ENCODE measurements at regions not wholly inside any gene's neighbourhood (a gene's known extent, or its start where the extent isn't known, plus 50 kb on each side); places are given as distances from the start of the nearest gene placed in this dataset.

GRCh38 chr6:78589436-78589835 is 277.9 kb upstream of the IRAK1BP1 start:
- Histone ChIP-seq H3K27ac (ENCODE audit: low read depth in 1 of 2, low read length in 2 of 2) (no peak overlapping the region), H3K36me3 (ENCODE audit: control insufficient read depth in 4 of 4, insufficient read depth in 3 of 4, low read depth in 1 of 4, low read length in 3 of 4) (no peaks in the 10 kb centered on the region), H3K27me3 (ENCODE audit: control insufficient read depth in 4 of 4, insufficient read depth in 4 of 4, low read length in 3 of 4) (no peaks in the 10 kb centered on the region), H3K9ac (ENCODE audit: low read depth in 1 of 2, low read length in 2 of 2) (no peak overlapping the region), H3K4me3 (ENCODE audit: low read depth in 1 of 3, low read length in 3 of 3) (no peak overlapping the region), H3K4me1 (ENCODE audit: control insufficient read depth in 4 of 4, insufficient read depth in 4 of 4, low read length in 3 of 4) (no peaks in the 10 kb centered on the region), H3K9me3 (ENCODE audit: control insufficient read depth in 4 of 4, low read length in 3 of 4) (no peaks in the 10 kb centered on the region)
- TF ChIP-seq RAD21 (IDR thresholded peaks at IDR 0.05) (no peak), RXRA (IDR thresholded peaks at IDR 0.05) (no peak), TAF1 (conservative IDR thresholded peaks at IDR 0.05) (no peak), HNF4G (IDR thresholded peaks at IDR 0.05) (no peak), REST (IDR thresholded peaks at IDR 0.05) (no peak), YY1 (IDR thresholded peaks at IDR 0.05) (no peak), NR2F2 (IDR thresholded peaks at IDR 0.05) (no peak), ZBTB33 (IDR thresholded peaks at IDR 0.05) (no peak), GABPA (IDR thresholded peaks at IDR 0.05 in 1 of 2, conservative IDR thresholded peaks at IDR 0.05 in 1 of 2) (no peak), EGR1 (IDR thresholded peaks at IDR 0.05; ENCODE audit: low read depth in 2 of 2) (no peak), JUND (IDR thresholded peaks at IDR 0.05) (no peak), FOXA2 (IDR thresholded peaks at IDR 0.05) (no peak), ATF3 (IDR thresholded peaks at IDR 0.05) (no peak), SP1 (IDR thresholded peaks at IDR 0.05) (no peak)
- DNase-seq (ENCODE audit: low spot score) = no peak
- 58% methylated on average over 1 of the region's 1 CpG for WGBS

DNA sequence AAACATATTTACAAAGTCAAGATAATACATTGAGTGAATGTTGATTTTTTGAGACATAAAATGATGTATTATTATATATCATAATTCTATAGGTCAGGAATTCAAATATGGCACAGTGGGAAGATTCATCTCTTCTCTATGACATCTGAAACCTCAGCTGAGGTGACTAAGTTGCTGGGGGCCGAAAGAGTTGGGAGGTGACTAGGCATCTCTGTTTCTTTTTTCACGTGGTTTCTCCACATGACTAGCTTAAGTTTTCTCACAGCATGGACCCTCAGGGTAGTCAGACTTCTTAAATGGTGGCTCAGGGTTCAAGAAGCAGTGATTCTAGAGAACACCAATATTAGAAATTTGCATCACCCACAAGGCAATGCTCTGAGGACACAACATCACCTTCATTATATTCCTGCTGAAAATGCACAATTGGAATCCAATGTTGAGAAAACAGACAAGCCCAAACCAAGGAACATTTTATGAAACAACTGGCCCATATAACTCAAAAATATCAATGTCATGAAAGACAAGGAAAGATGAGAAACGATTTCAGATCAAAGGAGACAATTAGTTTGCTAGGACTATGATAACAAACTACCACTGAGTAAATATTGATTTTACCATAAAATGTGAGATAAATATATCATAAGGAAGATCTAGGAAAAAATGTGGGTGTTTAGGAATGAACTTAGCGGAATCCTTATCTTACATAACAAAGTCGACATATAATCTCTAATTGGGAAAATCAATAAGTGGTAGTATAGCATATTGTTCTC is 273.3 kb upstream of the IRAK1BP1 start:
- no peak for TF ChIP-seq EGR1 (IDR thresholded peaks at IDR 0.05; ENCODE audit: low read depth in 2 of 2)
- TF ChIP-seq FOXA2 (IDR thresholded peaks at IDR 0.05) = no peak
- no peak for TF ChIP-seq SP1 (IDR thresholded peaks at IDR 0.05)
- TF ChIP-seq TAF1 (conservative IDR thresholded peaks at IDR 0.05) = no peak
- TF ChIP-seq MAX (IDR thresholded peaks at IDR 0.05) = no peak
- TF ChIP-seq HNF4G (IDR thresholded peaks at IDR 0.05) = no peak
- no peak for TF ChIP-seq ZBTB33 (IDR thresholded peaks at IDR 0.05)
- no peak for TF ChIP-seq GABPA (IDR thresholded peaks at IDR 0.05 in 1 of 2, conservative IDR thresholded peaks at IDR 0.05 in 1 of 2)
- no peak for TF ChIP-seq RAD21 (IDR thresholded peaks at IDR 0.05)
- TF ChIP-seq YY1 (IDR thresholded peaks at IDR 0.05) = no peak
- TF ChIP-seq JUND (IDR thresholded peaks at IDR 0.05) = no peak
- TF ChIP-seq HNF4A (conservative IDR thresholded peaks at IDR 0.05) = no peak
- TF ChIP-seq NR2F2 (IDR thresholded peaks at IDR 0.05) = no peak
- no peak for TF ChIP-seq RXRA (IDR thresholded peaks at IDR 0.05)
- TF ChIP-seq ATF3 (IDR thresholded peaks at IDR 0.05) = no peak
- TF ChIP-seq FOXA1 (IDR thresholded peaks at IDR 0.05) = no peak
- 64% methylated on average over 5 of the region's 5 CpGs for WGBS
- H3K4me1 ChIP-seq (ENCODE audit: control insufficient read depth in 4 of 4, insufficient read depth in 4 of 4, low read length in 3 of 4) = no peaks in the 10 kb centered on the region
- no peaks in the 10 kb centered on the region for H3K9me3 ChIP-seq (ENCODE audit: control insufficient read depth in 4 of 4, low read length in 3 of 4)
- H3K27me3 ChIP-seq (ENCODE audit: control insufficient read depth in 4 of 4, insufficient read depth in 4 of 4, low read length in 3 of 4) = no peaks in the 10 kb centered on the region
- H3K36me3 ChIP-seq (ENCODE audit: control insufficient read depth in 4 of 4, insufficient read depth in 3 of 4, low read depth in 1 of 4, low read length in 3 of 4) = no peaks in the 10 kb centered on the region
- no peak overlapping the region for H3K4me3 ChIP-seq (ENCODE audit: low read depth in 1 of 3, low read length in 3 of 3)
- no peak overlapping the region for H3K27ac ChIP-seq (ENCODE audit: low read depth in 1 of 2, low read length in 2 of 2)
- no peak overlapping the region for H3K9ac ChIP-seq (ENCODE audit: low read depth in 1 of 2, low read length in 2 of 2)
- DNase-seq (ENCODE audit: low spot score) = no peak
